Activated CD4-positive, alpha-beta T cell treated with anti-CD3 and anti-CD28 coated beads for 36 hours (primary cell): ENCODE measurements at regions not wholly inside any gene's neighbourhood (a gene's known extent, or its start where the extent isn't known, plus 50 kb on each side); places are given as distances from the start of the nearest gene placed in this dataset.
"Not testable (repeated sequence)": the region's sequence is repeated elsewhere in the genome, so short reads cannot be mapped to it uniquely, and the experiment has no call there.

Experiments
- ATAC-seq: fragments of 200-7000 bp; cut with Tn5 transposase; one replicate; pipeline ENCODE4 v1.10.0; 2021; ENCODE audit warnings: mild to moderate bottlenecking, moderate library complexity
- CTCF ChIA-PET: fragments of 350-600 bp; sonication (Branson Sonifier 250); formaldehyde crosslinking; loops from one replicate; lab custom pipeline; 2021; ENCODE audit warnings: antibody characterized with exemption; lab: Charles Lee
- POLR2A ChIA-PET: fragments of 350-600 bp; sonication (Branson Sonifier 250); formaldehyde crosslinking; loops from one replicate; lab custom pipeline; 2021; ENCODE audit warnings: antibody characterized with exemption, inconsistent platforms; lab: Charles Lee
- DNase-seq: peaks from one replicate; pipeline ENCODE4 v3.0.0-alpha.2; 2020
- H3K27ac Mint-ChIP-seq: one replicate; pipeline ENCODE4 v1.8.0; 2021; ENCODE audit warnings: mixed read lengths
- H3K27me3 Mint-ChIP-seq: one replicate; pipeline ENCODE4 v1.8.0; 2021; ENCODE audit warnings: mixed read lengths
- H3K36me3 Mint-ChIP-seq: one replicate; pipeline ENCODE4 v1.8.0; 2021; ENCODE audit warnings: low read depth, mixed read lengths
- H3K4me1 Mint-ChIP-seq: one replicate; pipeline ENCODE4 v1.8.0; 2021; ENCODE audit warnings: mixed read lengths
- H3K4me3 Mint-ChIP-seq: one replicate; pipeline ENCODE4 v1.8.0; 2021; ENCODE audit warnings: mild to moderate bottlenecking, moderate library complexity, mixed read lengths
- H3K9me3 Mint-ChIP-seq: one replicate; pipeline ENCODE4 v1.8.0; 2021; ENCODE audit warnings: low read depth, mixed read lengths
- intact Hi-C, 2 experiments: fragments of 100-400 bp; cut with DNase I in 1 of 2; cut with micrococcal nuclease in 1 of 2; formaldehyde crosslinking; loops; one replicate each; pipeline versions ENCODE4 v1.14.2 to v1.15.1; 2022 to 2024; cut with DNase I, micrococcal nuclease

- POLR2A ChIA-PET, intact Hi-C loops, H3K27ac Mint-ChIP-seq, H3K4me1 Mint-ChIP-seq, H3K9me3 Mint-ChIP-seq, ATAC-seq, DNase-seq, H3K4me3 Mint-ChIP-seq, H3K36me3 Mint-ChIP-seq: not testable (repeated sequence)
- CTCF ChIA-PET: interaction anchor here (0.6 to 1.1 kb wide), 2 partner anchors 64 to 206 kb away, joined by 3 read pairs; no protein-coding TSS in a partner anchor
- H3K27me3 Mint-ChIP-seq: peaks cover 26% of the 10 kb centered on the region
These were observed 187.7 kb upstream of the NLRP1 start for GRCh38 chr17:5772017-5772416.

GRCh38 chr17:5772720-5773119 lies 188.4 kb upstream of the NLRP1 start:
- no peaks in the 10 kb centered on the region for H3K9me3 Mint-ChIP-seq
- H3K4me1 Mint-ChIP-seq: peaks cover 4% of the 10 kb centered on the region
- no peak for DNase-seq
- ChIA-PET POLR2A (no interaction called here), CTCF (interaction anchor here (1.1 kb wide), 1 partner anchor 65 kb away, joined by 3 read pairs; no protein-coding TSS in a partner anchor)
- no peak overlapping the region for H3K27ac Mint-ChIP-seq
- H3K4me3 Mint-ChIP-seq: no peak overlapping the region
- intact Hi-C loops: no loop called here
- no peaks in the 10 kb centered on the region for H3K36me3 Mint-ChIP-seq
- peaks cover 29% of the 10 kb centered on the region for H3K27me3 Mint-ChIP-seq
- ATAC-seq: no peak

GRCh38 chr17:5773816-5774360 lies 189.6 kb upstream of the NLRP1 start:
- Mint-ChIP-seq H3K4me3 (no peak overlapping the region), H3K4me1 (peaks cover 4% of the 10 kb centered on the region), H3K27me3 (peaks cover 23% of the 10 kb centered on the region), H3K9me3 (no peaks in the 10 kb centered on the region), H3K36me3 (no peaks in the 10 kb centered on the region), H3K27ac (no peak overlapping the region)
- ATAC-seq (no peak), DNase-seq (no peak)
- CTCF ChIA-PET: interaction anchor here (0.6 kb wide), 2 partner anchors 9 to 16 kb away, joined by 3 read pairs; no protein-coding TSS in a partner anchor
- intact Hi-C loops: no loop called here
- POLR2A ChIA-PET: no interaction called here

GRCh38 chr17:5775098-5775497 lies 190.8 kb upstream of the NLRP1 start:
- H3K36me3 Mint-ChIP-seq: no peaks in the 10 kb centered on the region
- no peaks in the 10 kb centered on the region for H3K9me3 Mint-ChIP-seq
- no peak overlapping the region for H3K27ac Mint-ChIP-seq
- peaks cover 4% of the 10 kb centered on the region for H3K4me1 Mint-ChIP-seq
- POLR2A ChIA-PET: no interaction called here
- H3K27me3 Mint-ChIP-seq: peaks cover 27% of the 10 kb centered on the region
- CTCF ChIA-PET: no interaction called here
- H3K4me3 Mint-ChIP-seq: no peak overlapping the region
- intact Hi-C loops: no loop called here
- DNase-seq (no peak), ATAC-seq (no peak)

GRCh38 chr17:5780476-5780875 lies 196.2 kb upstream of the NLRP1 start:
- Mint-ChIP-seq H3K36me3 (no peaks in the 10 kb centered on the region), H3K27ac (no peak overlapping the region), H3K9me3 (no peaks in the 10 kb centered on the region)

GRCh38 chr17:5781236-5781927 lies 197.1 kb upstream of the NLRP1 start:
- POLR2A ChIA-PET: no interaction called here
- CTCF ChIA-PET: no interaction called here
- Mint-ChIP-seq H3K9me3 (no peaks in the 10 kb centered on the region), H3K4me1 (peaks cover under 1% of the 10 kb centered on the region), H3K36me3 (no peaks in the 10 kb centered on the region), H3K27me3 (peaks cover 34% of the 10 kb centered on the region), H3K4me3 (no peak overlapping the region), H3K27ac (no peak overlapping the region)
- DNase-seq (no peak), ATAC-seq (no peak)
- intact Hi-C loops: no loop called here

More at GRCh38 chr17:5780476-5780875, 196.2 kb upstream of the NLRP1 start:
- H3K27me3 Mint-ChIP-seq: peaks cover 33% of the 10 kb centered on the region
- ChIA-PET CTCF (no interaction called here), POLR2A (no interaction called here)
- no peak overlapping the region for H3K4me3 Mint-ChIP-seq
- ATAC-seq: no peak
- DNase-seq: no peak
- peaks cover 4% of the 10 kb centered on the region for H3K4me1 Mint-ChIP-seq
- intact Hi-C loops: no loop called here

GRCh38 chr17:5783269-5783668 lies 199.0 kb upstream of the NLRP1 start:
- CTCF ChIA-PET: no interaction called here
- Mint-ChIP-seq H3K36me3 (no peaks in the 10 kb centered on the region), H3K9me3 (no peaks in the 10 kb centered on the region), H3K4me3 (no peak overlapping the region), H3K27me3 (peaks cover 34% of the 10 kb centered on the region), H3K27ac (no peak overlapping the region), H3K4me1 (no peaks in the 10 kb centered on the region)
- DNase-seq (no peak), ATAC-seq (no peak)
- intact Hi-C loops: no loop called here
- POLR2A ChIA-PET: no interaction called here

DNA sequence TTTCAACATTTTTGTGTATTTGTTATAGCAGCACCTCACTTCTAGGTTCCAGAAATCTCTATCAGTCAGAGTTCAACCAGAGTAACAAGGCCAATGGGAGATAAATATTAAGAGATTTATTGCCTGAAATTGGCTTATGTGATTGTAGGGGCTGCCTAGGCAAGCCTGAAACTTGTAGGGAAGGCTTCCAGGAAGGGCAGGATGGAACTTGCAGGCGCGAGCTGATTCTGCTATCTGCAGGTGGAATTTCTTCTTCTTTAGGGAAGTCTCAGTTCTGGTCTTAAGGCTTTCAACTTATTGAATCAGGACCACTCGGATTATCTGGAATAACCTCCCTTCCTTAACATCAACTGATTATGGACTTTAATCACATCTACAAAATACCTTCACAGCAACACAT lies 199.5 kb upstream of the NLRP1 start:
- H3K4me1 Mint-ChIP-seq: no peaks in the 10 kb centered on the region
- ATAC-seq (no peak), DNase-seq (no peak)
- no peaks in the 10 kb centered on the region for H3K36me3 Mint-ChIP-seq
- H3K27ac Mint-ChIP-seq: no peak overlapping the region
- intact Hi-C loops: no loop called here
- ChIA-PET CTCF (no interaction called here), POLR2A (no interaction called here)
- no peaks in the 10 kb centered on the region for H3K9me3 Mint-ChIP-seq
- H3K27me3 Mint-ChIP-seq: peaks cover 34% of the 10 kb centered on the region
- H3K4me3 Mint-ChIP-seq: no peak overlapping the region

GRCh38 chr17:5784791-5785190 lies 200.5 kb upstream of the NLRP1 start:
- DNase-seq: no peak
- ATAC-seq: no peak
- no peaks in the 10 kb centered on the region for H3K9me3 Mint-ChIP-seq
- ChIA-PET CTCF (interaction anchor here (0.6 kb wide), 1 partner anchor 37 kb away, joined by 5 read pairs; no protein-coding TSS in a partner anchor), POLR2A (no interaction called here)
- intact Hi-C loops: no loop called here
- H3K27ac Mint-ChIP-seq: no peak overlapping the region
- no peak overlapping the region for H3K4me3 Mint-ChIP-seq
- H3K36me3 Mint-ChIP-seq: no peaks in the 10 kb centered on the region
- H3K27me3 Mint-ChIP-seq: peaks cover 37% of the 10 kb centered on the region
- no peaks in the 10 kb centered on the region for H3K4me1 Mint-ChIP-seq

DNA sequence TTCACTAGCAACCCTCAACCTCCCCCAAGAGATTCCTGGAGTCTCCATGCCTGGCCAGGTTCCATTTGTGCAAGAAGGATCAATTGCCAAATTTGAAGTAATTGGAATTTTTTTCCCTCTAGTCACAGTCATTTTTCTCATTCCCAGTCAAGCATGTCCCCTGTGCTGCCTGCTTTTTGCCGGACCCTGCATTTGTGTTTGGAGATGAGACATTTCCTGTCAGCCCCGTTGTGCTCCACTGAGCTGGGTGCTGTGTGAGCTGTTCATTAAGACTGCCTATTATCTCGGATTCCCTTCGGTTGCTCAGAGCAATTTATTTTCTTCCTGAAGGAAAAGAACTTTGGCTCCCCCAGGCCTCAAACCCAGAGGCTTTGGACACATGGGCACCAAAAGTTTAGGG lies 201.0 kb upstream of the NLRP1 start:
- DNase-seq (no peak), ATAC-seq (no peak)
- intact Hi-C loops: no loop called here
- H3K4me1 Mint-ChIP-seq: no peaks in the 10 kb centered on the region
- H3K27ac Mint-ChIP-seq: no peak overlapping the region
- CTCF ChIA-PET: no interaction called here
- no peaks in the 10 kb centered on the region for H3K9me3 Mint-ChIP-seq
- peaks cover 36% of the 10 kb centered on the region for H3K27me3 Mint-ChIP-seq
- POLR2A ChIA-PET: no interaction called here
- no peaks in the 10 kb centered on the region for H3K36me3 Mint-ChIP-seq
- no peak overlapping the region for H3K4me3 Mint-ChIP-seq

DNA sequence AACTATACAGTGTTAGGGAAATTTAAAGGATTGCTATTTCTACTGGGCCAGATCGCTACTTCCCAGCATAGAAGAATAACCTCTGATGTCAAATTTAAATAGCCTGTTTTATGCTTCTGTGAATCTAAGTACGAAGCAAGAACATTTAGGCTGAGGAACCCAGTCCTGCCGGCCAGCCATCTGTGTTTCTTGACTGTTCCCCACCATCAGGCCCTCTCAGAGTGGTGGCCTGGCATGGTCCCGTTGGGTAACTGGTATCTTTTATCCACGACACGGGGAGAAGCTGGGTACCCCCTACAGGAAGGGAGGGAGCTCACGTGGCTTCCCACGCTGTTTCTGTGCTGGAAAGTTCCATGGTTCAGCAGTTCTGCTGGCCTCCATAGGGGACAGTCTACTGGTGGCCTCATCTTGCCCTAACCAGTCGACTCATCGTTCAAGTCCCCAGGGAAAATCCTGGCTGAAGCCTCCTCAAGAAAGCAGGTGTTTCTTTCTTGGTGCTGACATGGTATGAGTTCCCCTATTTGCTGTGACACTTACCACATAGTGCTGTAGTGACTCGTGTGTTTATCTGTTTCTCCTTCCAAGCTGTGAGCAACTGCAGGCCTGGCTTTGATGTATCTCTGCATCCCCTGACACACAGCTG lies 201.7 kb upstream of the NLRP1 start:
- ChIA-PET CTCF (interaction anchor here (0.6 to 0.7 kb wide), 2 partner anchors 250 to 636 kb away, joined by 3 read pairs; no protein-coding TSS in a partner anchor), POLR2A (no interaction called here)
- ATAC-seq: no peak
- no peaks in the 10 kb centered on the region for H3K9me3 Mint-ChIP-seq
- intact Hi-C loops: no loop called here
- no peak for DNase-seq
- no peak overlapping the region for H3K4me3 Mint-ChIP-seq
- no peaks in the 10 kb centered on the region for H3K4me1 Mint-ChIP-seq
- peaks cover 36% of the 10 kb centered on the region for H3K27me3 Mint-ChIP-seq
- H3K27ac Mint-ChIP-seq: no peak overlapping the region
- H3K36me3 Mint-ChIP-seq: no peaks in the 10 kb centered on the region

DNA sequence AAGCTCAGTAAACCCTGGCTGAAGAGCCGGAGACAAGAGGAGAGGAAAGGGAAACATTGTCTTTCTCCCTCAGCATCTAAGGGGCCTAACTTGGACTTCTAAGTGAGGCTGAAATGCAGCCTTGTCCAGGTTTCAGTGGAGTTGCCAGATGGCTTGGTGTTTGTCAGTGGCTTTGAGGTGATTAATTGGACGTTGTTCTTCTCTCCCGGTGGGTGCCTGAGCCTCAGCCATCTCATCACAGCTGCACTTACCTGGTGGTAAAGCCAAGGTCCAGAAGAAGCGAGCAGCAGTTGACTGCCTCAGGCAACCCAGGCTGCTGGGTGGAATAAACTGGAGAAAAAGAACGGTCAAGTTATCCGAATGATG lies 202.2 kb upstream of the NLRP1 start:
- ATAC-seq (no peak), DNase-seq (no peak)
- H3K27ac Mint-ChIP-seq: no peak overlapping the region
- POLR2A ChIA-PET: no interaction called here
- intact Hi-C loops: no loop called here
- no peaks in the 10 kb centered on the region for H3K36me3 Mint-ChIP-seq
- H3K9me3 Mint-ChIP-seq: no peaks in the 10 kb centered on the region
- no peak overlapping the region for H3K4me3 Mint-ChIP-seq
- CTCF ChIA-PET: interaction anchor here (0.6 to 0.7 kb wide), 2 partner anchors 250 to 635 kb away, joined by 3 read pairs; no protein-coding TSS in a partner anchor
- peaks cover 40% of the 10 kb centered on the region for H3K27me3 Mint-ChIP-seq
- H3K4me1 Mint-ChIP-seq: no peaks in the 10 kb centered on the region
